NCI-H524 (cell line): ENCODE measurements at regions not wholly inside any gene's neighbourhood (a gene's known extent, or its start where the extent isn't known, plus 50 kb on each side); places are given as distances from the start of the nearest gene placed in this dataset.
"Not testable (repeated sequence)": the region's sequence is repeated elsewhere in the genome, so short reads cannot be mapped to it uniquely, and the experiment has no call there.

Source experiments
- DNase-seq, 2 experiments: peaks; one replicate each; lab custom pipeline; 2025; lab: John Stamatoyannopoulos, UW

DNA sequence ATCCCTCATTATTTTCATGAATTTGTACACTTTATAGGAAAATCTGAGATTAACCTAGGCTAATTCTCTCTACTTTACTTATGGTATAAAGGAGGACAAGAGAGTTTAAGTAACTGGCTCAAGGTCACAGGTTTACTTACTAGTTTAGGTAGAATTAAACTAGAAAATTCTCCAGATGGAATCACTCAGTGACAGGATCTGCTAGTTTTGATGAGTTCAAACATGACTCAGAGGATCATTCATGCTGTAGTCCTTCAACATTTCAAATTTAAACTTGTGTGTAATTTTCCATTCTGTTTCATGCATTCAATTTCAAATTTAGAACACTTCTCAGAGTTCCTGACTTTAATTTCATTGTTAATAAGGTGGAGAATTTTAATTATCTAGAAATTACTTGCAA lies 485.7 kb upstream of the TUSC1 start:
- no peak for DNase-seq

DNA sequence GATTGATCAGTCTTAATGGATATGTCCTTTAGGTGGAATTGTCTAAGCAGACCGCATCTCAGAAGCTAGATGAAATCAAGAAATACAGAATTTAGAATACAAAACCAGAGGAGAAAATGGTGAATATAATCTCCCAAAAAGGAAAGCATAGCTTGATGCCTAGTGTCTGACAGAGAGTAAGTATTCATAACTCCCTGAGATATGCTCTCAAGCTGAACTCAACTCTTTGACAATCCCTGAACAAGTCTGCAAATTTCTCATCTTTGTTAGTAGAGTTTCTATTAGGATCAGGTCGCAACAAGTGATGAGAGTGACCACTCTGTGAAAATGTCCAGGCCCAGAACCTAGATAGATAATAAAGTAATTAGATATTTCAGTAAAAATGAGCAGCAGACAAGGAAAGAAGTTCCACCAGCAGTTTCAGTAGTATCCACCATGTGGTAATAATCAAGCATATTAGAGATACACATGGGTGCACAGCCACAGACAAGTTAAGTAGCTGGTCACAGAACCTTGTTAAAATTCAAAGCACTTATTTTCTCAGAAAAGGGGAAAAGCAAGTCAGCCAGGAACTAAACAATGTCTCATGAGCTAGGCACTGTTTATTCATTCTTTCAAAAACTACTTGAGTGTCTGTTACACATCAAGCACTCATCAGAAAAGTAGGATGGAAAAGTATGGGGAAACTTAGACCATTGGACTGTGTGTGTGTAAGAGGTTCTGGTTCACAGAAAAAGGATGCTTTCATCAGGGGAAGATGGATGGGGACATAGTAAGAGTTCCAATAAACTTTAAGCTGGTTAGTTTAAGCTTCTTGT lies 481.5 kb upstream of the TUSC1 start:
- no peak for DNase-seq

DNA sequence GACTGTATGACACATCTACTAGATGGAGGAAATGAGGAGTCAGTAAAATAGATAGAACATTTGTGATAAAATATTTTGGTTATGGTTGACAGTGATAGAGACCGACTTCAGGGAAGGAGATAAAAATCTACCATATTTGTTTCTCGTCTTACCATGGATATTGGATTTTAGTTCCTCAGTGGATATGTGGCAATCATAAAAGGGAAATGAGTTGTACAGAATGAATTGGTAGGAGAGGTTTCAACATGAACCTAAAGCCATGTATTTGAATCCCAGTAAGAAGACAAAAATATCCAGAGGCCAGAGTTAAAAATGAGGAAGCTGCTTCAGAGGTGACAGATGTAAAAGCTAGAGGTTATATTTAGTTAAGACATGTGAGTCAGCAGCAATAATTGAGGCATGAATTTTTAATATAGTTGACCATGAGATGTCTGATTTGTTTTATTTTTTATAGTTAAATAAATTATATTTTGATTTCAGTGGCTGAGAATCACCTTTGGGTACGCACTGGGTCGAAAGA lies 480.4 kb upstream of the TUSC1 start:
- no peak for DNase-seq

DNA sequence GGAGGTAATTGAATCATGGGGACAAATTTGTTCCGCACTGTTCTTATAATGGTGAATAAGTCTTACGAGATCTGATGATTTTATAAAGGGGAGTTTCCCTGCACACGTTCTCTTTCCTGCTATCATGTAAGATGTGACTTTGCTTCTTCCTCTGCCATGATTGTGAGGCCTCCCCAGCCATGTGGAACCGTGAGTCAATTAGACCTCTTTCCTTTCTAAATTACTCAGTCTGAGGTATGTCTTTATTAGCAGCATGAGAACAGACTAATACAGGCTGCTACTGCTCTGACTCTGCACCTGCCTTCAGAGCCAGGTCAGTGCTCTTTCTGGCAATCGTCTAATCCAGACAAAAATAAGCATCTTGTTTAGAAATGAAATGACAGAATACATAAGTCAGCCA lies 479.2 kb upstream of the TUSC1 start:
- no peak for DNase-seq

DNA sequence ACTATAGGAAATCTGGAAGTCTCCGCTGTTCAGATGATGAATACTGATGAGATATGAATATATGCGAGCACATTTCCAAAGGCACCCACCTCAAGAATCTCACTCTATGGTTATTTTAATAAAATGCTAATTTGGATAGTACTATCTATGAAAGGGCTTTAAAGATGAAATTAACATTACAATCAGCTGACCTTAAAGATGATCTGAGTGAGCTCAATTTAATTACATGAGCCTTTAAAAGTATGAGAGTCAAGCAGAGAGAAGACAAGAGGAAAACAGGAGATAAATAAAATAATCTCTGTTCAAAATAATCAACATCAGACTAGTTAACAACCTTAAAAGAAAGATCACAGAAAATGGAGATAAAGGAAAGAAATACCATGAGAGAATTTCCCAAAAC lies 474.1 kb upstream of the TUSC1 start:
- no peak for DNase-seq

DNA sequence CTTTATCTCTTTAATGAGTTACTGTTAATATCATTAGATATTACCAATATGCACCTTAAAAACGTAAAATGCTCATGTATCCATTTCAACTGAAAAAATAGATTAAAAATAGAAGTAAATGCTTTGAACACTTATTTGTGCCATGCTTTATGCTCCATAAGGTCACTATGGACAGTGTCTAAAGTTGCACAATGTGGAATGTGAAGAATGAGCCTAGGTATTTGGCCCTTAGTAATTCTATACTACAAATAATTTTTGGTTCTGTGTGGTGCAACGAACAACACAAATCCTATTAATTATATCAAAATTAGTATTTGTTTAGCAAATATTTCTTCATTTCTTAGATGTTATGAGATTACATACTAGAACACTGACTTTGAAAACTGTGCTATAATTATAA lies 469.9 kb upstream of the TUSC1 start:
- no peak for DNase-seq

DNA sequence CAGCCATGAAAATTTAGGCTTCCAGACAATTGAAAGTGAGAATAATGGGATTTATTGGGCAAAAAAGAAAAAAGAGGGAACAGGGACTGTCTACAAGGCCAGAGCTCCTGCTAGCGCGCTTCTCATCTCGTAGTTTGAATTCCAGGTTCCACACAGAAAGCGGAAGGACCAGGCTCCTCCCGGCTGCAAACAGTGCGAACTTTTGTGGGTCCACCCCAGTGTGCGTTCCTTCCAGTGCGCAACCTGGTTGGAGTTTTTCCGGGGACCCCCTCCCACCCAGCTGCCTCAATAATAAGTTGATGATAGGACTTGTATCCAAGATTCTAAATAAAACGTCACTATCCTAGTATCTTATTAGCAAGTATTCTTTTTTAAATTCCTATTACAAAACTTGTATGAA lies 467.7 kb upstream of the TUSC1 start:
- DNase-seq, result no peak

DNA sequence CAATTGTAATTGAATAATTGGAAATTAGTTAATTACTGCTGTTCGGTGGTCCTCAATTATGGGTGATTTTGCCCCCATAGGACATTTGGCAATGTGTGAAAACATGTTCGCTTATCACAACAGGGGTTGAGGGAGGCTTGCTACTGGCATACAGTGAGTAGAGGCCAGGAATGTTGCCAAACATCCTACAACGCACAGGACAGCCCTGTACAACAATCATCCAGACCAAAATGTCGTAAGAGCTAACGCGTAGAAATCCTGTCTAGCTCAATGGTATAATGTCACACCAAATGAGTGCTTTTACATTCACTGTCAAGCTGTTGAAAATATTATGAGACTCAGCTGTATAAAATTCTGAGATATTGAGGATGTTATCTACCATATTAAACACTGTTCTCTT lies 464.4 kb upstream of the TUSC1 start:
- no peak for DNase-seq

DNA sequence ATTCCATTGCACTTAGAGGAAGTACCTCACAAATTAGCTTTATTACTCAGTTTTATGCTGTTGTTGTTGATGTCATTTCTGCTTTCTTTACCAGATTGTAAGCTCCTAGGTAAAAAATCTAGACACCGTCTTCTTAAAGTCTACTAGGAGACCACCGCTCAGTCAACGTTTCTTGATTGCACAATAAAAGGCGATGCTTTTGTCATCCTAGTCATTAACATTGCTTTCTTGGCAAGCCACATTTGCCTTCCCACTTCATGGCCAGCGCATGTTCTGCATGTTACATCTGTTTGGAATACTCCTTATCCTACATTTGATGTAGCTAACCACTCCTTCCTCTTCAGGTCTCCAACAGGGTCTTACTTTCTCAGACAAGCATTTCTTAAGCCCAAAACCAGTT lies 464.0 kb upstream of the TUSC1 start:
- DNase-seq, result no peak

DNA sequence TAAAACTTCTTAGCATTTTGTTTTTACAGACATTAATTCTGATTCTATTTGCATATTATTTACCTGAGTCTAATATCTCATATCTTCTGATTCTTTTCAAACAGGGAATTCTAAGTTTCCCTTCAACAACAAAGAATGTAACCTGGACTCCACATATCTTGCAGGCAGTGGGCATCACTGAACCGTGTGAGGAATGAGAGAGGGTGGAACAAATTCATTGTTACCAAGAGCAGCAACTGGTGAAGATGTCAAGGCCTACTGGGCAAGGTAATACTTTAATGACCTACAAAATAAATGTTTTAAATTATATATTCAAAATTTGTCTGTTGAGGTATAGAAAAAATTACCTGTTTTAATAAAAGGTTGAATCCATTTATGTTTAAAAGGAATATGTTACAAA lies 455.3 kb upstream of the TUSC1 start:
- no peak for DNase-seq

DNA sequence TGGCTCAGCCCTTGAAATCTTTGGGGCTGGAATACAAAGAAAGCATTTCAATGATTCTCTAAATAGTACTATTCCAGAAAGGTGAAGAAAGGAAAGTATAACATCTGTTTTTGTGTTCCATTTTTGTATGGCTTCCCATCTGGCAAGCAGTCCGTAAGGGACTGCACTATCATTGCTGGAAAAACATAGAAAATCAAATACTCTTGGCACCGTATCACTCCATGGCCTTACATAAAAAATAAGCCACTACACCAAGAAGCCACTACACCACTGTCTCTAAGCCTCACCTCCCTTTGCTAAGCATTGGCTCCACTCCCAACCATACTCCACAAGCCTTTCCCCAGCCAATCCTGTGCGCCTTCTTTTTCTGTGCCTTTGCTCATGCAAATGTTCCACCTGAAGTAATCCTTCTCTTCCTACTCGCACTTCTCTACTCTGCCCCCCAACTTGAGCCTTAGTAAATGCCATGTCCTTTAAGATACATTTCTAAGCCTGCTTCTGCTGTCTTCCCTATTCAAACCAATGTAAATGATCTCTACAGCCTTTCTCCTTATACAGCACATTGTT lies 454.6 kb upstream of the TUSC1 start:
- DNase-seq, result no peak

DNA sequence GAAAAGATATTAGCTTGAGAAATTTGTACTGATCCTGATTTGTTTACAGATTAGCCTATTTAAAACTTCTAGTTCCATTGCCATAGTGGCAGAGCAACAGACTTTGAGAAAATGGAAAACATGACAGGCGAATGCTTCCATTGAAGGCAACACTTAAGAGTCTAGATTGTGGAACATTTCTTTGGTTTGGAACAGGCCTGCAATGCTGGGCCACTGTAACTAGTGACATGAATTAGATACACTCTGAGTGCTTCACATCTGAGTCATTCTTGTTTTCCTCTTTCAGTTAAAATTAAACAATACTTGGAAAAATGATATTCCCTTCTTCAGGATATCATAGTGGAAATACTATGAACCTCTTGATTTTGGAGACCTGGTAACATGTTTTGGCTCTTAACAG lies 453.6 kb upstream of the TUSC1 start:
- no peak for DNase-seq

DNA sequence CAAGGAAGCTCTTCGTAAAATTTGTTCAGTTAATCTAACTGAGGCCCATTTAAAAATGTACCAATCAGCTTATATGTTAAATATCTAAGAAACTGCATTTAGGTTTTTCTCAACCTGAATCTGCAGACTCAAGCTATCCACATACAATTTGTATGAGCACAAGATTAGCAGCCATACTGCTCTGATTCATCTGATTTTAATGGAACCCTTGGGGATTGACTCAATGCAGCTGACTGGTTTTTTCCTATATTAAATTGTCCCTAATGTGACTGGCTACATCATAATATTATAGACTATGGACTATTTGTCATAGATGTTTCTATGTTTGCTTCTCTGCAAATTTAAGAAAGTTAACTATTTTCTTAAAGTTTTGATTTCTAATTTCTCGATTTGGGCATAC lies 451.0 kb upstream of the TUSC1 start:
- no peak for DNase-seq

DNA sequence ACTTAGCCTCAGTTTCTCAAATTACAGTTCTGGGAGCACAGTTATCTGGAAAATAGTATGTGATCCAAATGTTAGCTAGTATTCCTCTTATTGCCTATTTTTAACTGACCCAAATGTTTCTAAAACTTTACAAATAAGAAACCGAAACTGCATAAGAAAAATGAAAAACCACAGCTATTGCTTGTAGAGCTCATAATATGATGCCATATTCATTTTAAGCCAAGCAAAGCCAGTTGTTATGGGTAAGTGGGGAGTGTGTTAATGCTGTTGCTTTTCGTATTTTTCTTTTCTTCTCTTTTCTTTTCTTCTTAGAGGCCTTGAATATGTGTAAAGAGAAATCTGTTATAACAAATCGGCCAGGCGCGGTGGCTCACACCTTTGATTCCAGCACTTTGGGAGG lies 447.4 kb upstream of the TUSC1 start:
- no peak for DNase-seq

DNA sequence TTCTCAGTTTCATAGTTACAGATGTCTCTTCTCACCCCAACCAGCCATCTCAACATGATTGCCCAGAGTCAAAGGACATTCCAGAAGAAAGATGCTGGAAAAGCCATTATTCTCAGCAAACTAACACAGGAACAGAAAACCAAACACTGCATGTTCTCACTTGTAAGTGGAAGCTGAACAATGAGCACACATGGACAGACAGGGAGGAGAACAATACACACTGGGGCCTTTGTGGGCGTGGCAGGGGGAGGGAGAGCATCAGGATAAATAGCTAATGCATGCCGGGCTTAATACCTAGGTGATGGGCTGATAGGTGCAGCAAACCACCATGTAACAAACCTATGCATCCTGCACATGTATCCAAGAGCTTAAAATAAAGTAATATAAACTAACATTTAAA lies 437.8 kb upstream of the TUSC1 start:
- not testable (repeated sequence) for DNase-seq

DNA sequence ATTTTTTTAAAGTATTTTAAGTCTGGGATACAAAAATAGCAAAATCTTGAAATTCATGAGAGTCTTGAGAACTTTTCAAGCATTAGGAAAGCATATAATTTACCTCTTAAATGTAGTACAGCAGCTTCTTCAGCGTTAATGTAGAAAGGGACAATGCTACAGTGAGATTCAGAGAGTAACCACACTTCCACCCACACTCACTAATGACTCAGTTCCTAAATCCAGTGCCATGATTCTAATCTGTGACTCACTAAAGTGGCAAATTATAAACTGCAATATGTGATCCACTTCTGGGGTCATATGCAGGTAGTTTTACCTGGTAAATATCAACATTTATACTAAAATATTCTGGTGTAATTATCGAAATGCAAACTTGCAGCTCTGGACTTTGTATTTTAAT lies 434.5 kb upstream of the TUSC1 start:
- DNase-seq, result no peak

DNA sequence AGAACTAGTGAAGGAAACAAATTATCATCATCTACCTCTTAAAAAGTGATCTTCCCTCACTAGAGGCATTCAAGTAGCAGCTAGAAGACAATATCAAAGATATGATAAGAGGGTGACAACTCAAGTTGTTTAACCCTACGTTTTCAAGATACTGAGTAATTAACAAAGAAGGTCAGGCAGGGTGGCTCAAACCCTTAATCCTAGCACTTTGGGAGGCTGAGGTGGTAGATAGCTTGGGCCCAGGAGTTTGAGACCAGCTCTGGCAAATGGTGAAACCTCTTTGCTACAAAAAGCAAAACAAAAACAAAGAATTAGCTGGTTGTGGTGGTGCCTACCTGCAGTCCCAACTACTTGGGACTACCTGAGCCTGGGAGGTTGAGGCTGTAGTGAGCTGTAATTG lies 408.2 kb upstream of the TUSC1 start:
- no peak for DNase-seq

DNA sequence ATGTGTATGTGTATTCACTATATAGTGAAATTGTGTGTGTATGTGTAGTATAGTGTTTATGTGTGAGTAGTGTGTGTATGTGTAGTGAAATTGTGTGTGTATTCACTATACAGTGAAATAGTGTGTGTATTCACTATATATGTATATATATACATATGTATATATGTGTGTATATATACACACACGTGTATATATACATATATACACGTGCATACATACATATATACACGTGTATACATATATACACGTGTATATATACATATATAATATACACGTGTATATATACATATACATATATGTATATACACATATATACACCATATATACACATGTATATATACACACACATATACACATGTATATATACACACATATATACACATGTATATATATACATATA lies 403.6 kb upstream of the TUSC1 start:
- no peak for DNase-seq

DNA sequence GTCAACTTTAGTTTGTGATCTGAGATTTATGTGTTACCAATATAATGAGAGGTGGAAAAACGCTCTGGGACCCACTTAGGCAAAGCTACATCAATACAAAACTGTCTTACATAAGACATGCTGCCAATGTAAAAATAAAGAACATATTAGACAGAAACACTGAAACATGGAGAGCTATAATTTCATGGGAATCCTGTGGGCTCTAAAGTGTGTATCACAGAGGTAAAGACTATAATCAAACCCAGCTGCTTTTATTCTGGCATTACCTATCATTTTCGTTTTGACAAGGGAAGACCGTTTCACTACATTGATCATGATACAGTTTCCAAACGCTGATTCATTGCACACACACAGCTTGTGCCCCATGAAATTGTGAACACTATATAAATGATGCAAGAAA lies 400.5 kb upstream of the TUSC1 start:
- DNase-seq, result no peak

DNA sequence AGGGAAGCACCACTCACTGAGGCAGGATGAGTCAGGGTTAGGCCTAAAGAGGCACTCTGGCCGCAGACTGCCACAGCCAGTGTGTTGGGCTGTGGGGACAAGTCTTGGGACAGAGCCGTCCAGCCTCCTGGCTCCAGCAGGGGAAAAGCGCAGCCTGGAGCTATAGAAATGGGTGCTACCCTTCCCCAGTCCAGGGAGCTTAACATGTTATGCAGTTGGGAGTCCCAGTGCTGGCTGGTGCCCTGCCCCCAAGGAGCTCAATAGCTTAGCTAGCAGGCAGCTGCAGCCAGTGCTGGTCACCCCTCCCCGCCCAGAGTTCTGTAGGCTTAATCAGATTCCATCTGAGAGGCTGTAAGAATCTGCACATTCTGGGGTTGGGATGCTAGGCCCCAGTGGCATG lies 399.6 kb upstream of the TUSC1 start:
- no peak for DNase-seq

DNA sequence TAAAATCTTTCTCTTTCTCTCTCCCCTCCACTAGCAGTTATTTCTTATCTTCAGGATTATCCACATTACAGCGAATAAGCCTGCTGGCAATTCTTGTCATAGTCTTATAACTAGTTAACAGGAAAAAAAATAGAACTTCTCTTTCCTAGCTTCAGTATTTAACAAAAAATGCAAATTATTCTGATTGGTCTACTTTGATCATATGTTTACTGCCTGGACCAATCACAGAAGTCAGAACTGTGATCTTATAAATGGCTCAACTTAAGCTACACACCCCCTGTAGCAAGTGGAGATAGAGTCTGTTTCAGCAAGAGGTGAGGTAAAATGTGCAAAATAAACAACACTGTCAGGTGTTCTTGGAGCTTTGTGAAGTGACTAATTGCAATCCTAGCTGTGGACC lies 389.4 kb upstream of the TUSC1 start:
- DNase-seq, result no peak

DNA sequence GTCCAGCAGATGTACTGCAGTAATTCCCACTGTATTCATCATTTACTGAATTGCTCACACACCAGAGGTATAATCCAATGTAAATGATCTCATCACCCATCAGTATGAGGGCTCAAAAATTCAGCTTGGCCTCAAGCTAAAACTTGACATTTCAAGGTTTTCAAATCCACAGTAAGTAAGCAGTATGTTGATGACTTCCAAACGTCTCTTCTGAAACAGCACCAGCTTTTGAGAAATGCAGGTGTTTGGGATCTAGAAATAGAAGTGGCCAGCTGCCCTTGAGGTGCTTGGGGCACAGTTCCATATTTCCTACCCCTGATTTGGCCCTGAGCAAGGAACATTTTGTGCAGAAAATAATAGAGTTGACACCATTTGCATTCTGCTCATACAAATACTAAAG lies 388.0 kb upstream of the TUSC1 start:
- no peak for DNase-seq

DNA sequence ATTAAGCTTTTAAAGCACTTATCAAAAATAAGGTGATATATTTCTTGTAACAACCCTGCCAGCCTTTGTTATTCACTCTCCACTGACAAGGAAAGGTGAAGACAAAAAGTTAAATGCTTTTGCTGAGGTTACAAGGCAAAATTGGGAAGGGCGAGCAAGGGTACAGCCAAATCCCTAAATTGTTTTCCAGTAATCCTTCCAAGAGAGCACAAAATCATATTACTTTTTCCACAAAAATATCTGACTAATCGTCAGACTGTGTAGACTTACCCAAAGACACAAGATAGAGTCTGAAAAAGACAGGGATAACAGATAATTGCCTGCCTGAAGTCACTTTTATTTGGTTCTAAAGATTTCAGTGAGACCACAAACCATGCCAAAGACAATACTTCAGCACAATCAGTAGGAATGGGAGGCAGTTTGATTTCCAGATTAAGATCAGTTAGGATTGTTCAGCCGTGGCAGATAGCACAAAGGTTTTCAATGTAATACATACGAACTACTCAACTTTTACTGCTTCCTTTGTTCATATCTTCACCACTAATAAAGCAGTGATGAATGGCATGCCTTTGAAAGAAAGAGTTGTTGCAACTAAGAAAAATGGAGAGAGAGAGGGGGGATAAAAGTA lies 383.8 kb upstream of the TUSC1 start:
- DNase-seq, result no peak
